ENCODE measurements at regions not wholly inside any gene's neighbourhood (a gene's known extent, or its start where the extent isn't known, plus 50 kb on each side); places are given as distances from the start of the nearest gene placed in this dataset.

DNA sequence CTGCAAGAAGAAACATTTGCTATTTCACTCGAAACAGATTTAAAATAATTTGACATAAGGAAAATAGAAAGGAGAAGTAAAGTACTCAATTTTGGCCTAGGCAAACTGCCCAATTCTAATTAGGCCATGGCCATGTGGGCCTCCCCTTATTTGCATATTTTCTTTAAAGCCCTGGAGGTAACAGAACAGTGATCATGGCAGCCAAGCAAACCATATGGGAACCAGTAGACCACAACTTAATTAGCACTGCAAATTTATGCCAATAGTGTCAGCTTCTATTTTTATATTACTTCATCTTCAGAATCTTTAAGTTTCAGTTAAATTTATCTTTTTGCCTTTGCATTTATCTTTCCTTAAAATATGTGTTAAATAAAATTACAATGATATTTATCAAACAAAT is 63.3 kb upstream of the THSD7A start:
- DNase-seq (ENCODE audit: low read depth in 3 of 3, low spot score in 2 of 3), result no peak

DNA sequence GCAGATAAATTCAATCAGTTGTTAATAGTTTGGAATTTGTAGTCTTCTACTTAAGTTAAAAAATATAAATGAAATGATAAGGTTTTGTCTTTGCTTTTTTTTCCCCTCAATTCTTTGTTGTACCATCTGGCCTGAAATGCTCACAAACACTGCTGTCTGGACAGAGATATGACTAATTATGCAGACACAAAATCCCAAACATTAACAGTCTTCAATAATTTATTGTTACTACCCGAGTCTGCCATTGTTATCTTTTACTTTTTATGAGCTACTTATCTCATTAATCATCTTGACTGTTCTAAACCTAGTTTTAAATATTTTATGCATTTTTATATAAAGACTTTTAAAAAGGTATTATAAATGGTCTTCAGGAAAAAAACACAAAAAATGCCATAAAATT is 64.7 kb upstream of the THSD7A start:
- no peak for DNase-seq (ENCODE audit: low read depth in 3 of 3, low spot score in 2 of 3)

DNA sequence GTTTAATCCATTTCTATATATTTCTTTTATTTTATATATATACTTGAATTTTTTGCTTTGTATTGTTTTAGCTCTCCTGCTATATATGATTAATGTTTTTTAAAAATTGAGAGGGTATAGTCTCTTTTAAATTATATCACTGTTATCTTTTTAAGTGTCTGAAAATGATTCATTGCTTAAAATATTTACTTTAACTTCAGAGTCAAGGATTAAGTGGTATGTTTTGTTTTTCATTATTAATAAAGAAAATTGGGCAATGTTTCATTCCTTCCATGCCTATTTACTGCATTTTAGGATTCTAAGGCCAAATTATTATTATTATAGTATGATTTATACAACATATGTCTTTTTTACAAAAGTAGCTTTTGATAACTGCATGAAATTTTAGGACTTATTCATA is 67.2 kb upstream of the THSD7A start:
- DNase-seq (ENCODE audit: low read depth in 3 of 3, low spot score in 2 of 3), result no peak

DNA sequence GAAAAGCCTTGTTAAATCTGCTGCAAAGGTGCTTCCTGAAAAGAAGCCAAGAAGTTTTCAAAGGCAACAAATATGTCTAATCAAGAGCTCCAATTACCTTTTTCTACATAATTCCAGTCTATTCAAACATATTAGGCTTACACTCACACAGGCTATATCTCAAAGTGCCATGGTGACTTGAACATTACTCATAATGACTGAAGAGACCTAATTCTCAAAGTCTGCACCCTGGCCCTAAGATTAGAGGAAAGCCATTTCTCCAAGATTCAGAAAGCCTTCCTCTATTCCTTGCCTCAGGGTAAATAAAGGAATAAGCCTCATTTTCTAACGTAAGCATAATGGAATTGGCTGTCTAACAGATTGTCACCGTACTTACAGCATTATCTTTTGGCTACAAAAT is 78.3 kb upstream of the THSD7A start:
- DNase-seq (ENCODE audit: low read depth in 3 of 3, low spot score in 2 of 3), result no peak

DNA sequence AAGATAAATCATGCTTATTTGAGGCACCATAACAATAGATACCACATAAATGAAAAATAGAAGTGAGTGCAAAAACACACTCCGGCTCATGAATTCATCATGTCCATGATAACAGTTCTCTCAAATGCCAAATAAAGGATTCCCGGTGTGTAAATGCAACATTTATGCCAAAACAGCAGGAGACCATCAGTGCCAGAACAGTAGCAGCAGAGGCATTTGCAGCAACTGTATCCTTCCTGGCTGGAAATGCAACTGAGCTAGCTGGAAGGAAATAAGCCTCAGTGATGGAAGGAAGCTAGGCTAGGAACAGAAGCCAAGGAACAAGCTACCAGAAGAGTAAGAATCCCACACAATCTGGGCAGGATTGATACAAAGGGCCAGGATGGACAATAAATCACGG is 79.9 kb upstream of the THSD7A start:
- DNase-seq (ENCODE audit: low read depth in 3 of 3, low spot score in 2 of 3), result no peak

DNA sequence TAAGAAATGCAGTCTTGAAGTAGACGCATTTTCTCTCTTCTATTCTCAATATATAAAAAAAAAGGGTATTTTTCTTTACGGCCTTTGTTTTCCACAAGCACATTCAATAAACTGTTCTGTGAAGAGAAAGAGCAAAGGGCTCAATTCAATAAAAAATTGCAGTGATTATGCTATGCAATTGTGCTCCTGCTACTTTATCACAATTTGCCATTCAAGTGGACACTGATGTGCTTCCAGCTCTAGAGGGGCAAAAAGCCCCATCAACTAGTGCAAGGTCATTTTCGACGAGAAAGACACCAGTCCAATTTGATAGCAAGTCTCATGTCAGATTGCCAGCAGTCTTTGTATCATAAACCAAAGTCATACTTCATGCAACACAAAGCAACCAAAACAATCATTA is 82.6 kb upstream of the THSD7A start:
- DNase-seq (ENCODE audit: low read depth in 3 of 3, low spot score in 2 of 3), result no peak

DNA sequence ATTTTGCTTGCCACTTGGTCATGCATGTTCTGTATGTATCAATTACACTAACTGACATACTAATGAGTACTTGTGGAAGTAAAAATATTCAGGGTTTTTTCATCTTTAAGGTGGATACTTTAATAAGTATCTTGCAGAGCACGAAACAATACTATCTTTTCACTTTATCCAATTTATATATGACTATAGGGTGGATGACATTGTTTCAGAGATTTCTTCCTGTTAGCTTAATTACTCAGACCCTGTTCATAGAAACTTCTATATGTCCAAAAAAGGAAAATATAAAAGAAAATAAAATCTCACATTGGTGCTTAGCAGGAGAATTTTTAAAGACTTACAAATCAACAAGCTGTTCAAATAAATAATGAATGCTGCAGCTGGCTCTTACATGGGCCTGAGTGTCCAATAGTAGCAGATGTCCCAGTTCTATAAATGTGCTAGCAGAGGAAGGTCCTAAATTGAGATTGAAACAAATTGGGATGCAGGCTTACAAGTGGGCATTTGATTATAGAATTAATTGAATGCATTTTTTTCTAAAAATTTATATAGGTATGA is 91.5 kb upstream of the THSD7A start:
- DNase-seq (ENCODE audit: low read depth in 3 of 3, low spot score in 2 of 3), result no peak

DNA sequence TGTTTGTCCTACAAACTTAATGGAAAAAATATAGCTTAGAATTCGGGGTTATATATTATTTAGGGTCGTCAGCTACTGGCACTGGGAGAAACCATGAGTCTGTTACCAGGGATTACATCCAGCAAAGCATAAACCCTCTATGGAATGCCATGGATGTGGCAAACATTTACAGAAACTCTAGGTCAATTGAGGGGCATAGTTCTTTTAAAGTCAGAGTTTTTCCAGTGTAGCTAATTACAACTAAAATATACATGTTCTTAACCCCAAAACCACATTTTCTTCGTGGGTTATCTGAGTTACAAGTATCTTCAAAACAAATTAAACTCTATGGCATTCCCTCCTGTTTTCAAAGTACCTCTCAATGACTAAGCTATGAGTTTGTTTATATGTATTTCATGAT is 99.3 kb upstream of the THSD7A start:
- DNase-seq (ENCODE audit: low read depth in 3 of 3, low spot score in 2 of 3), result no peak

DNA sequence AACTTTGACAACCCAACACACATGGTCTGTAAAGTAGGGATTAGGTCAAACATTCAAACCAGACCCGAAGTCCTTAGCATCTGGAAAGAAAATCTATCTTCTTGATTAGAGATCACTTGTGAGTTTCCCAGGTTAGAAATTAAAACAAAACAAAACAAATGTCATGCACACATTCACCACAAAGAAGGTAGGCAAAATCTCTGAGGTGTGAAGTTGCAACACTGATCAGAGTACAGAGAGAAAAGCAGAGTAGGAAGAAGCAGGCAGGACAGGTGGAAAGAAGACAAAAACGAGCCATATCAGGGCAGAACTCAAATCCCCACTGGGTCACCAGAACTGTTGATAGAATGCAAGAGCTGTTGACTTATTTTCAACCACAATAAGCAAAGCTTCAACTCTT is 102.8 kb upstream of the THSD7A start:
- DNase-seq (ENCODE audit: low read depth in 3 of 3, low spot score in 2 of 3), result no peak

DNA sequence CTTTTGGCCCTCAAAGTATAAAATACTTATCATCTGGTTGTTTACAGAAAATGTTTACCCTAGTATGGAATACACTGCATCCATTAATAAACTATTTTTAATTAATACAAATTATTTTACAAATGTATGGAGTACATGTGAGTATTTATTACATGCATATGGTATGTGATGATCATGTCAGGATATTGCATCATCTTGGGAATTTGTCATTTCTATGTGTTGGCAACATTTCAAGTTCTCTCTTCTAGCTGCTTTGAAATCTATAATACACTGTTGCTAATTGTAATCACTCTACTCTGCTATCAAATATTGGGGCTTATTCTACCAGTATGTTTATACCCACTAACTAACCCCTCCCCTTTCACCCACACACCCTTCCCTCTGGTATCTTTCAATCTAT is 103.9 kb upstream of the THSD7A start:
- DNase-seq (ENCODE audit: low read depth in 3 of 3, low spot score in 2 of 3), result no peak

DNA sequence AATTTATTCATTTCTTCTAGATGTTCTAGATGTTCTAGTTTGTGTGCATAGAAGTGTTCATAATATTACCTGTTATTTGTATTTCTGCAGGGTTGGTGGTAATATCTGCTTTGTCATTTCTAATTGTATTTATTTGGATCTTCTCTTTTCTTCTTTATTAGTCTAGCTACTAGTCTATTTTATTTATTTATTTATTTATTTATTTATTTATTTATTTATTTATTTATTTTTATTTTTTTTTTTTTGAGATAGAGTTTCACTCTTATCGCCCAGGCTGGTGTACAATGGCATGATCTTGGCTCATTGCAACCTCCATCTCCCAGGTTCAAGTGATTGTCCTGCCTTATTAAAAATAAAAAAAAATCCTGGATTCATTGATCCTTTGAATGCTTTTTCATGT is 114.8 kb upstream of the THSD7A start:
- DNase-seq (ENCODE audit: low read depth in 3 of 3, low spot score in 2 of 3), result no peak

DNA sequence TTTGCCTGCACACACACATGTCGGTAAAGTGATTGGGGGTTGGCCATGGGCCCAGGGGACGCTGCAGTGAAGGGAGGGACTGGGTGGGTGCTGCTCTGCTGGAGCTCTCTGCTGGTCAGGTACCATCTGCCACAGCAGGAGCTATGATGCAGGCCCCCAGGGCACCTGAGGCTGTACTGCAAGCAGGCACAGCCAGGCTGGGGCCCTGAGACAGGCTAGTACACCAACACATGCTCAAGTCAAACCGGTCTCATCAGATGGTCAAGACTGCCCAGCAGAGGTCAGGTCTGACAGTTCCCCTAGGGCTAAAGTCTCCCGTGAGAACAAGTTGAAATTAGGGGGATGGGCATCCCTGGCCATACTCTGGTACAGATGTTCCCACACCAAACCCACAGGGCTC is 118.3 kb upstream of the THSD7A start:
- no peak for DNase-seq (ENCODE audit: low read depth in 3 of 3, low spot score in 2 of 3)

DNA sequence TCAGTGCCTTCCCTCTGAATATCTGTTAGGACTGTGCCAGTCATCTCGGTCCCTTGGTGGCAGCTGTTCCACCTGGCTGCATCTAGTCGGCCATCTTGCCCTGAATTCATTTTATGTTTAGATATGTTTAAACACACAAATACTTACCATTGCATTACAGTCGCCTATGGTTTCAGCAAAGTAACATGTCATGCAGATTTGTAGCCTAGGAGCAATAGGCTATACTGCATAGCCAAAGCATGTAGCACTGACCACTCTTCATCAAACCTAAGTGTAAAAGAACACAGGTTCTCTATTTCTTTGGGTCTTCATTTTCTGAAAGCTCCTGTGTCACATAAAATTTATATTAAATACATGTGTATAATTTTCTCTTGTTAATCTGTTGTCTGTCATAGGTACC is 118.9 kb upstream of the THSD7A start:
- no peak for DNase-seq (ENCODE audit: low read depth in 3 of 3, low spot score in 2 of 3)

DNA sequence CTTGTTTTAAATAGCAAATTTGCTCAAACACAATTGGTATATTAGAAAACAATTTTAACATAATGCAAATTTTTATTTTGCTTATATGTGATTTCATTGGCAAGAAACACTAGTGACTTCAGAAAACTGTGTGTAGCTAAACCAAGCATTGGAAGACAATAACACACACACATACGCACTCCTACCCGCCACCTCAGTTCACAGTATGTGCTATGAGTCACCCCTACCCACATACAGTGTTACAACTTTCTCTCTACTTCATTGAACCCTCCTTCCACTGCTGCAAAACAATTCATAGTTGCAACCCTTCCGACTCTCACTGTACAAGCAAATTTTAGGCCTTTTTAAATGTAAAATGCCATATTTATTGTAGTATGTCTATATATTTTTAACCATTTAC is 119.9 kb upstream of the THSD7A start:
- no peak for DNase-seq (ENCODE audit: low read depth in 3 of 3, low spot score in 2 of 3)

DNA sequence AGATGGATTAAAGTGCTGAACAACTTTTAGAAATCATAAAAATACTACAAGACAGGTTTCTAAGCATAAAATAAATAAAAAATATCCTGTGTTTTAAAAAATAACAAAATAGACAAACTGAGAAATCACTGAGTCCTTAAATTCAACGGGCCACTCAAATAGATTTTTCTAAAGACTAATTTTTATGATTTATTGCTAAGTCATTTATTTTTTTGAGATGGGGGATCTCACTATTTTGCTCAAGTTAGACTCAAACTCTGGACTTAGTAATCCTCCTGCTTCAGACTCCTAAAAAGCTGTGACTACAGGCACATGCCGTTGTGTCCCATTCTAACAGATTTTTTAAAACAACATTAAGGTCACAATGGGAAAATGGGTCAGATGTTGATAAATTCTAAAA is 121.0 kb upstream of the THSD7A start:
- DNase-seq (ENCODE audit: low read depth in 3 of 3, low spot score in 2 of 3), result no peak

DNA sequence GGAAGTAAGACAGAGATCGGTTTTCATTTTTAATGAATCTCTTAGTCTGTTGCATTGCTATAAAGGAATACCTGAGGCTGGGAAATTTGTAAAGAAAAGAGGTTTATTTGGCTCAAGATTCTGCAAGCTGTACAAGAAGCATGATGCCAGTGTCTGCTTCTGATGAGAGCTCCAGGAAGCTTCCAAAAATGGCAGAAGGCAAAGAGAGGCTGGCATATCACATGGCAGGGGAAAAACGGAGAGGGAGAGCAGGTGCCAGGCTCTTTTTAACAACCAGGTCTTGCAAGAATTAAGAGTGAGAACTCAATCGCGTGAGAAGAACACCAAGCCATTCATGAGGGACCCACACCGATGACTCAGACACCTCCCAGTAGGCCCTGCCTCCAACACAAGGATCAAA is 125.0 kb upstream of the THSD7A start:
- no peak for DNase-seq (ENCODE audit: low read depth in 3 of 3, low spot score in 2 of 3)

DNA sequence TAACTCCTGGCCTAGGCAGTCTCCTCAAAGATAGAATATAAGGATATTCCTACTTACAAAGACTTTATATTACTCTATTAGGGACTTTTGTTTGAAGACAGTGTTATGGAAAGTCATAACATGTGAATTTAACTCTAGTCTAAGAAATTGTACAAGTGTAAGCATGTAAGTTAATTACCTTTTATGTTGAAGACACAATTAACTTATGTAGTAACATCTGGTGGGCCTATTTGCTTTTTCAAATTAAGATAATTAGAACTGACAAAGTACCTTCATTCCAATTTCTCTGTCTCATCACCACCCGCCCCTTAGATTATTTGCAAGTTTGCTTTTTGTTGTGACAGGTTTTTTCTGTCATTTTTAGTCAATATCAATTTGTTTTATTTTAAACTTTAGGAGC is 126.0 kb upstream of the THSD7A start:
- no peak for DNase-seq (ENCODE audit: low read depth in 3 of 3, low spot score in 2 of 3)

DNA sequence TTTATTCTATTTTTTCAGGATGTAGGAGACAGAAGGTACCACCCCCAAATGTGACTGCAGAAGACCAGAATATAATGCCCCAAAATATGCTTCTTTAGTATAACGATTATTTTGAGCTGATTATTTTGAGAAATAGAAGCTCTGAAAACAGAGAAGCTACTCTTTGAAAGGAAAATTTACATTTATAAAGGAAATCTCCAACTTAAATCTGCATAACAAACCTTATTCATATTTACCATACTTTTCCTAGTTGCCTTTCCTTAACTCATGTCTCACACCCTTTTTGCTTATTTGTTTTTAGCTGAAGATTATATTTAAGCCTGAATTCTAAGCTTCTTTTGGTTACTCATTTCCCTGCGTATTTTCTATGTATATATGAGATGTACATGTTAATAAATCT is 127.1 kb upstream of the THSD7A start:
- no peak for DNase-seq (ENCODE audit: low read depth in 3 of 3, low spot score in 2 of 3)

DNA sequence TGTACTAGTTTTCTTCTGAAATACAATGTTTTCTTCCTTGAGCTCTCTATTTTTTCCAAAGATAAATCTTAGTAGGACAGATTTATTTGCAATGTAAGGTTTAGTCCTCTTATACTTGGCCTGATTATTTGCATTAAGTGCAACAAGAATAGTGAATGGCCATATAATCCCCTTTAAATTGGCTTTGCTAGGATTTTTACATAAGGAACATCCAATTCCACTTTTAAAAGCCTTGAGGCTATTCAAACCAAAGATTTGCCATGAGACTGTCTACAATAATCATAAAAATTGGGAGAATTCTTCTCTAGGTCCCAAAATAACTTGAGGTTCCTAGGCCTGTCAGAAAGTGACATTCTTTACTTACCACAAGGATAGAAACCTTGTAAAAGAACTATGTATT is 128.6 kb upstream of the THSD7A start:
- DNase-seq (ENCODE audit: low read depth in 3 of 3, low spot score in 2 of 3), result no peak

DNA sequence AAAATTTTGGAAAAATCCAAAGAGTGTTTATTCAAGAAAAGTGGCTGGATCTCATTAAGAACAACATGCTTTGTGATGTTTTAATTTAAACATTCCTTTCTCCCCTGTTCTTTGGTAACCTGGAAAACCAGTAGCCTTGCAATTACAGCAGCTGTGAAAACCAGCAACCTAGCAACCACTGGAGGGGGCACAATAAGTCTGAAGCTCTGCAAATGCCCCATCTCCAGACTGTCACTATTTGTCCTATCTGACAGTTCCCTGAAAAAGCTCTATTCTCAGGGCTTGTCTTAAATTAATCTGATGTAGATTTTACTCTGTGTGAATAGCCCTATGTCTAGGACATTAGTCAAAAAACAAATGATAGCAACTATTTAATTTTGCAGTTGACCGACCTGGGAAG is 137.6 kb upstream of the THSD7A start:
- no peak for DNase-seq (ENCODE audit: low read depth in 3 of 3, low spot score in 2 of 3)

DNA sequence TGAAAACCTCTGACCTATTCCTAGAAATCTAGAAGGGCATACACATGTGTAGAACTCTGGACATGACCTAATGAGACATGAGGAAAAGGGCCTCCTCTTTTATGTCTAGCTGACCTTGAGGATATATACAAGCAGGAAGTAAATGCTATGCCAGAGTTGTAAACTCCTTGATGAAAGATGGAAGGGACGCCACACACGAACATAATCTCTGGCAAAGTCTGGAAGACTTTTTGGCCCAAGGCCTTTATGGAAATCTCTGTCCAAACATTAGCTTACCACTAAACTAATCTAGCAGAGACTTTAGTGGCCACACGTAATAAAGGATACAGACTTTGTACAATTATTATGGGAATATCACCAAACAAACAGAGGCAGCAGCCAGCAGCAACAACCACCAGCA is 138.1 kb upstream of the THSD7A start:
- DNase-seq (ENCODE audit: low read depth in 3 of 3, low spot score in 2 of 3), result no peak

DNA sequence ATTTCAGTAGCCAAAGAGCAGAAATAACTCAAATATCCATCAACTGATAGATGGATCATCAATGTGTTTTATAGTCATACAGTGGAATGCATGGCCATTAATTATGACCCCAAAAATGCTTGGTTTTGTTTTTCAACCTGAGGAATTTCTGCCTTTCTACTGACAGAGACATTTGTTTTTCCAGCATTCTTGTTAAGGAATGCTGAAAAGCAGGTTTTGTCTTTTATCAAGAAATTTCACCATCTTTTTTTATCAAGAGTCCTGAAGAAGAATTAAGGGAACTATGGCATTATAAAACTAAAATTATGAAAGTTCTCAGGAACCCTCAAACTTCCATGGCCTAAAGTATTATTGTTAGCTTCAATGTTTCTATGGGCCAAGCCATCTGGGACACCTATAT is 153.4 kb upstream of the THSD7A start:
- no peak for DNase-seq (ENCODE audit: low read depth in 3 of 3, low spot score in 2 of 3)

DNA sequence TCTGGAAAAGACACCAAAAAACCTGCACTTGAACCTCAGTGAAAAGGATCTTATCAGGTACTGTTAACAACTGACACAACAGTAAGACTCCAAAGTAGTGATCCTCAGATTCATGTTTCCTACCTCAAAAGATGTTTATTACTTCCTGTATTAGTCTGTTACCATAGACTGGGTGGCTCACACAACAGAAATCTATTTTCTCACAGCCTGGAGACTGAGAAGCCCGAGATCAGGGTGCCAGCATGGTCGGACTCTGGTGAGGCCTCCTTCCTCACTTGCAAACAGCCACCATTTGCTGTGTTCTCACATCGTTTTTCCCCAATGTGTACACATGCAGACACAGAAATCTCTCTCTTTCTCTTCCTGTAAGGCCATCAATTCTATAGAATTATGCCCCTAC is 154.0 kb upstream of the THSD7A start:
- DNase-seq (ENCODE audit: low read depth in 3 of 3, low spot score in 2 of 3), result no peak

DNA sequence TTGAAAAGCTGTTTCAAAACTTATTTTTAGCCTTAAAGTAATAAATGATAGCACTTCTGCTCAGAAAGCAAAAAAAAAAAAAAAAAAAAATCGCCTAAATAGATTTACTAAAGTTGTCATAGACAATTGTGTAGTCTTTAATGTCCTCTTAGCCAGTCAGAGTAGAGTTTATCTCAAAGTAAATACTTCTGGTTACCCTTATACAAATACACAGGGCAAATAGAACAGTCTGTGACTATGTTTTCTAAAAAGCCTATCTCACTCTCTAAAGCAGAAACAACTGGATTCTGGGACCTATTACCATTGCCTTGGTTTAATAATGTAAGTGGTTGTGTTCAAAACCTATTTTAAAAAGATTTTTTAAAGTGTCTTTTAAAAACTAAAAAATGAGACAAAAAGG is 156.2 kb upstream of the THSD7A start:
- no peak for DNase-seq (ENCODE audit: low read depth in 3 of 3, low spot score in 2 of 3)
